ENCODE measurements at regions not wholly inside any gene's neighbourhood (a gene's known extent, or its start where the extent isn't known, plus 50 kb on each side); places are given as distances from the start of the nearest gene placed in this dataset.
A peak's percentile ranks its signal among the peaks of the same experiment; 100 is the strongest.

DNA sequence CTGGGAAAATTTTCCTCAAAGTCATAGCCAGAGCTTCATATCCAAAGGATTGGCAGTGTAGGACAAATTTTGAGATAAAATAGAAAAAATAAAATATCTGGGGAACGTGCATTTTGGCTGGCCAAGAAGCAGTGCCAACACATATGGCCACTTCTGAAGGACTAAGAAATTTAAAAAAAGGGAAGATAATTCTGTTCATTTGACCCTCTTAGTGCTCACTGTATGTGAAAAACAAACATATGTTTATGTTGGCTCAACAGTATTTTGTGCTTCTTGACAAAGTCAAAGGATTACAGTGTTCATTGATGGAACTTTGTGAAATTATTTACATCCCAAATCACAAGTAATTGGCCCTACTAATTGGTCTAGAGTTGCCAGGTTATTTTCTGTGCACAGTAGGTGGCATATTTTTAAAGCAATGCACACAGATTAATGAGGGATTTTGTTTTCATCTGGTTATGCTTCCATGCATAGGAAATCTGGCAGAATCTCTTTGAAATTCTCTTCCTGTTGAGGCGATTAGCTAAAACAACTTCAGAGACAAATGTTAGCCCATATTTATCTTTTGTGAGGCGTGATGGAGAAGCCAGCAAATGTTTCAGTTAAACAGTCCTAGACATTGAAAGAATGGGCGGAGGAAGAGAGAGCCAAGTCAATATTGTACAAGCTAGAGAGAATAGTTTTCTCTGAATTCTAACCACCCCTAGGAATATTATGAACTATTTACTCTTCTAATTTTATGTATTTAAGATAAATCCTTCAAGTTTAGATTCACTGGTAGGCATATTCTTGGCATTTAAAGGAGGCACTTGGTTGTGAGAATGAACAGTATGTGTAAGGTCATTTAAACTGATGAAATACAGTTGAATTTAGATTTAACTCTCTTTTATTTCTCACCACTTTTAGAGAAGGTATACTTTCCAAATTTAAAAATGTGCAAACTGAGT lies 237.7 kb upstream of the MBL2 start:
- POLR2A ChIA-PET, result no interaction called here
- Histone ChIP-seq H3K9me3 (ENCODE audit: control extremely low read depth in 1 of 5, control insufficient read depth in 4 of 5, insufficient read depth in 2 of 5, low read depth in 1 of 5, low read length in 4 of 5) (no peaks in the 10 kb centered on the region), H3K4me3 (ENCODE audit: control insufficient read depth in 1 of 7, extremely low read depth in 1 of 7, insufficient read depth in 4 of 7, low read depth in 2 of 7, low read length in 6 of 7) (no peak overlapping the region), H3K27ac (ENCODE audit: insufficient read depth in 1 of 2, low read depth in 1 of 2, low read length in 2 of 2, poor library complexity in 1 of 2, severe bottlenecking in 2 of 2) (no peak overlapping the region), H3K36me3 (ENCODE audit: control insufficient read depth in 4 of 4, insufficient read depth in 4 of 4, low read length in 3 of 4) (no peaks in the 10 kb centered on the region), H3K27me3 (replicated peaks in 2 of 5; ENCODE audit: control insufficient read depth in 4 of 5, insufficient read depth in 5 of 5, low read length in 4 of 5) (no peaks in the 10 kb centered on the region), H3K4me1 (ENCODE audit: control extremely low read depth in 1 of 4, control insufficient read depth in 4 of 4, insufficient read depth in 4 of 4, low read length in 3 of 4) (peaks cover 0 to 10% (median under 1%) of the 10 kb centered on the region in 4 experiments)
- DNase-seq, result no peak
- 95% methylated on average over 3 of the region's 4 CpGs for WGBS (ENCODE audit: insufficient coverage)
- CTCF ChIA-PET, result no interaction called here

DNA sequence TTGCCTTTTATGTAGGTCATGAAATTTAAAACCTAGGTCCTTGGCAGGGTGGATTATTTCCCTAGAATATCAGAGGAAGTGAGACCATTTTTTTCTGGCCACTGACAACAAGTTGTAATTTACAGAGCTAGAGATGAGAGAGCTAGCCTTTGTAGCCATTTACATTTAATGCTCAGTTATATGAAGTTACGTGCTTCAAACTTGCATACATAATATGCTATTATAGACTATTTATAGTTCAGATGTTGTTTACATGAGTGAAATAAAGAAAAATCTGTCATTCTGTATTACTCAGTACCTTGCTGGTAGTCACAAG lies 234.9 kb upstream of the MBL2 start:
- no peaks in the 10 kb centered on the region for H3K27me3 ChIP-seq (replicated peaks in 2 of 5; ENCODE audit: control insufficient read depth in 4 of 5, insufficient read depth in 5 of 5, low read length in 4 of 5)
- H3K4me3 ChIP-seq (ENCODE audit: control insufficient read depth in 1 of 7, extremely low read depth in 1 of 7, insufficient read depth in 4 of 7, low read depth in 2 of 7, low read length in 6 of 7), result no peak overlapping the region
- peaks cover 0 to 5% (median 2%) of the 10 kb centered on the region in 4 experiments for H3K4me1 ChIP-seq (ENCODE audit: control extremely low read depth in 1 of 4, control insufficient read depth in 4 of 4, insufficient read depth in 4 of 4, low read length in 3 of 4)
- WGBS (ENCODE audit: insufficient coverage), result no CpG with 5 or more reads among the region's 1 CpG
- H3K27ac ChIP-seq (ENCODE audit: insufficient read depth in 1 of 2, low read depth in 1 of 2, low read length in 2 of 2, poor library complexity in 1 of 2, severe bottlenecking in 2 of 2), result no peak overlapping the region
- ChIA-PET POLR2A (no interaction called here), CTCF (no interaction called here)
- no peaks in the 10 kb centered on the region for H3K36me3 ChIP-seq (ENCODE audit: control insufficient read depth in 4 of 4, insufficient read depth in 4 of 4, low read length in 3 of 4)
- no peak for DNase-seq
- H3K9me3 ChIP-seq (ENCODE audit: control extremely low read depth in 1 of 5, control insufficient read depth in 4 of 5, insufficient read depth in 2 of 5, low read depth in 1 of 5, low read length in 4 of 5), result no peaks in the 10 kb centered on the region

DNA sequence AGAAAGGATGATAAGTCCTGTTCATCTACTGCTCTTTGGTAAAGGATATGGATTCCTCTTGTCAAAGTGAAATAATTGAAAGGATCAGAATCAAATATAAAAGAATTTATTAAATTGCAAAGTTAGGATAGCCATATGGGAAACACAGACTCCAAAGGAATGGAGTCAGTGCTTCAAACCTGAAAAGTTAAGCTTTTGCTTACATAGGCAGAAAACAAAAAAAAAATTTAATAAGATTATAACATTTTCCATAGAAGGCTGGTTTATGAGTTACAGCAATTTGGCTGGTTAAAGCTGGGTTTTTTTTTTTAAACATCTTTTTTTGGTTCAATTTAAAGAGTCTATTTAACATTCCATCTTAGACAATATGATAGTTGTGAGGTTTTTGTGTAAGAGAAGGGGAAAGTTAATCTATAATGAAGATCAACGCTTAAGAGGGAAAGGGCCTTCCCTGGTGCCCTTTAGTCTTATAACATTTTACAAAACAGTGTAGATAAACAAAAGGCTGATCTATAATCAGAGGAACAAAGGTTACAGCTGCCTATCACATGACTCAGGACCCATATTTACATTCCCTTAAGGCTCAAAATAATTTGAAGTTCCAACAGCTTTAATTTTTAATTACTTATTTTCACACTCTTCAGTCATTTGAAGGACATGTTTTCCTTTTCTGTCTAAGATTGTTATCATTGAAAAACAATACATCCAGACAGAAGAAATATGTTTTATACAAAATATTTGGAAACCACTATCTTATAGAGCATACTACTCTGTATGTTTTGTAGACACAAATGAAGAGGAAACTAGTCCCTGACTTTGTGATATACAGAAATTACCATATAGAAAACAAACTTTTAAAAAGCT lies 234.3 kb upstream of the MBL2 start:
- WGBS (ENCODE audit: insufficient coverage), result no CpG with 5 or more reads among the region's 1 CpG
- H3K27me3 ChIP-seq (replicated peaks in 2 of 5; ENCODE audit: control insufficient read depth in 4 of 5, insufficient read depth in 5 of 5, low read length in 4 of 5), result no peaks in the 10 kb centered on the region
- no peaks in the 10 kb centered on the region for H3K9me3 ChIP-seq (ENCODE audit: control extremely low read depth in 1 of 5, control insufficient read depth in 4 of 5, insufficient read depth in 2 of 5, low read depth in 1 of 5, low read length in 4 of 5)
- H3K4me3 ChIP-seq (ENCODE audit: control insufficient read depth in 1 of 7, extremely low read depth in 1 of 7, insufficient read depth in 4 of 7, low read depth in 2 of 7, low read length in 6 of 7), result no peak overlapping the region
- peaks cover 0 to 5% (median 2%) of the 10 kb centered on the region in 4 experiments for H3K4me1 ChIP-seq (ENCODE audit: control extremely low read depth in 1 of 4, control insufficient read depth in 4 of 4, insufficient read depth in 4 of 4, low read length in 3 of 4)
- no peak for DNase-seq
- CTCF ChIA-PET, result no interaction called here
- POLR2A ChIA-PET, result no interaction called here
- no peak overlapping the region for H3K27ac ChIP-seq (ENCODE audit: insufficient read depth in 1 of 2, low read depth in 1 of 2, low read length in 2 of 2, poor library complexity in 1 of 2, severe bottlenecking in 2 of 2)
- H3K36me3 ChIP-seq (ENCODE audit: control insufficient read depth in 4 of 4, insufficient read depth in 4 of 4, low read length in 3 of 4), result no peaks in the 10 kb centered on the region

DNA sequence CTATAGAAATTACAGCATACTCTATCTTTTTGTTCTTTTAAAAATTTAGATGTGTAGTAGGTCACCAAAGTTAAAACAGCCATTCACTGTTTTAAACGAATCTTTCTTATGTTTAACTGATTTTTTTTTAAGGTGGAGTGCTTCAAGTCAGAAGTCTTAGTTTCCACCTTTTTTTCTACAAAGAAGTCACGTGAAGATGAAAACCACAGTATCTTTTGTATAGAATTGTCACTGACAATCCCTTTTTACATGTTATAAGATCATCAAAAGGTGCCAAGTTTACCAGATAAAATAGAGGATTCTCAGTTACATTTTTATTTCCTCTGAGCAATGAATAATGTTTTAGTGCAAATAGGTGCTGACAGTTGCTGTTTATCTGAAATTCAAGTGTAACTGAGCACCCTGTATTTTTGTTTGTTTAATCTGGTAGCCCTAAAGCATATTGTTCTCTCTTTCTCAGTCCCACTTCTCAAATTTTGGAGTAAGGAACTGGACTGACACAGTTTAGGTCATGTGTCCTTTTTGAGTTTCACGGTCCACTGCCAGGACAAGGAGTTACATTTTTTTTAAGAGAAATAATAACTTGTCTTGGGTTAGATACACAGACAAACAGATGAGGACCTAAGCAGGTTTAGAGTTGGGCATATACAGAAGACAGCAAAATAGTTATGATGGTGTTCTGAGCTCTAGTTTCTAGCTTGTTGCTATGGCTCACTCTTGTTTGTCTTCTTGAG lies 233.2 kb upstream of the MBL2 start:
- Histone ChIP-seq H3K9me3 (ENCODE audit: control extremely low read depth in 1 of 5, control insufficient read depth in 4 of 5, insufficient read depth in 2 of 5, low read depth in 1 of 5, low read length in 4 of 5) (no peaks in the 10 kb centered on the region), H3K4me3 (ENCODE audit: control insufficient read depth in 1 of 7, extremely low read depth in 1 of 7, insufficient read depth in 4 of 7, low read depth in 2 of 7, low read length in 6 of 7) (no peak overlapping the region), H3K27me3 (replicated peaks in 2 of 5; ENCODE audit: control insufficient read depth in 4 of 5, insufficient read depth in 5 of 5, low read length in 4 of 5) (no peaks in the 10 kb centered on the region), H3K4me1 (ENCODE audit: control extremely low read depth in 1 of 4, control insufficient read depth in 4 of 4, insufficient read depth in 4 of 4, low read length in 3 of 4) (peaks cover 0 to 9% (median 2%) of the 10 kb centered on the region in 4 experiments), H3K27ac (ENCODE audit: insufficient read depth in 1 of 2, low read depth in 1 of 2, low read length in 2 of 2, poor library complexity in 1 of 2, severe bottlenecking in 2 of 2) (no peak overlapping the region), H3K36me3 (ENCODE audit: control insufficient read depth in 4 of 4, insufficient read depth in 4 of 4, low read length in 3 of 4) (no peaks in the 10 kb centered on the region)
- DNase-seq, result no peak
- ChIA-PET CTCF (no interaction called here), POLR2A (interaction anchor here (0.5 kb wide), 1 partner anchor 23 kb away, joined by 3 read pairs; no protein-coding TSS in a partner anchor)
- 100% methylated on average over 1 of the region's 3 CpGs for whole genome bisulfite sequencing (ENCODE audit: insufficient coverage)

DNA sequence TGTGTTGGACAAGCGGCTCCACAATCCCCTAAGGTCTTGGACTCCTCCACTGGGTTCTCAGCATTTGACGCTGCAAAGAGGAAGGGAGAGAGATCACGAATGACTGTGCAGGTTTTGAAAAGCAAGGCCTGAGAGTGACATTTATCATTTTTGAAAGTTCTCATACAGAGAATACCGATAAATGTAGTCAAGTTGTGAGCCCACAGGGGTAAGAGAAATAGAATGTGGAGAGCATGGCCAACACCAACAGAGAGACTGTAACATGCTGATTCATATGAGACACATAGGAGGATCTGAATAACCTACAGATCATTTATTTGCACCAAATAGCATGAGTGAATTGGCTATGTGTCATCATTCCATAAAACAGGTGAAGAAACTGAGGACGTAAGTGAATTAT lies 230.5 kb upstream of the MBL2 start:
- no peaks in the 10 kb centered on the region for H3K36me3 ChIP-seq (ENCODE audit: control insufficient read depth in 4 of 4, insufficient read depth in 4 of 4, low read length in 3 of 4)
- H3K27me3 ChIP-seq (replicated peaks in 2 of 5; ENCODE audit: control insufficient read depth in 4 of 5, insufficient read depth in 5 of 5, low read length in 4 of 5), result no peaks in the 10 kb centered on the region
- ChIA-PET CTCF (no interaction called here), POLR2A (no interaction called here)
- H3K9me3 ChIP-seq (ENCODE audit: control extremely low read depth in 1 of 5, control insufficient read depth in 4 of 5, insufficient read depth in 2 of 5, low read depth in 1 of 5, low read length in 4 of 5), result no peaks in the 10 kb centered on the region
- DNase-seq, result peak in 2 of 3 donors; percentile 43 to 62
- no peak overlapping the region for H3K4me3 ChIP-seq (ENCODE audit: control insufficient read depth in 1 of 7, extremely low read depth in 1 of 7, insufficient read depth in 4 of 7, low read depth in 2 of 7, low read length in 6 of 7)
- H3K4me1 ChIP-seq (ENCODE audit: control extremely low read depth in 1 of 4, control insufficient read depth in 4 of 4, insufficient read depth in 4 of 4, low read length in 3 of 4), result peaks cover 0 to 9% (median 2%) of the 10 kb centered on the region in 4 experiments
- 40% methylated on average over 3 of the region's 5 CpGs for WGBS (ENCODE audit: insufficient coverage)
- H3K27ac ChIP-seq (ENCODE audit: insufficient read depth in 1 of 2, low read depth in 1 of 2, low read length in 2 of 2, poor library complexity in 1 of 2, severe bottlenecking in 2 of 2), result no peak overlapping the region

DNA sequence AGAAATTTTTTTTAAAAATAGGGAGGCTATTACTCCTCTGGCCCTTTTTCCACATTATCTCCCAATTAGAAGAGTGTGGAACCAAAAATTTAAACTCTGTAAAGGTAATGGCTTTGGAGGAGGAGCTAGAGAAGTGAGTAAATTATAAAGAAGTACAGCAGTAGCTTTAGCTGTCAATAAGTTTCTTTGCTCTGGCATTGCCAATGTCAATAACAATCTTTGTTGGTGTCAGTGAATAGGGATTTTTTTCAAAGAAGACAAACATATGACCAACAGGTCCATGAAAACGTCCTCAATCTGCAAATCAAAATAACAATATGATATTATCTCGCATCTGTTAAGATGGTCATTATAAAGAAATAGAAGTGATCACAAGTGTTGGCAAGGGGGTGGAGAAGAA lies 227.1 kb upstream of the MBL2 start:
- no peak for DNase-seq
- WGBS (ENCODE audit: insufficient coverage), result no CpG with 5 or more reads among the region's 2 CpGs
- Histone ChIP-seq H3K9me3 (ENCODE audit: control extremely low read depth in 1 of 5, control insufficient read depth in 4 of 5, insufficient read depth in 2 of 5, low read depth in 1 of 5, low read length in 4 of 5) (peaks cover 0 to 6% (median 0%) of the 10 kb centered on the region in 5 experiments), H3K4me1 (ENCODE audit: control extremely low read depth in 1 of 4, control insufficient read depth in 4 of 4, insufficient read depth in 4 of 4, low read length in 3 of 4) (peaks cover 0 to 9% (median 2%) of the 10 kb centered on the region in 4 experiments), H3K27me3 (replicated peaks in 2 of 5; ENCODE audit: control insufficient read depth in 4 of 5, insufficient read depth in 5 of 5, low read length in 4 of 5) (no peaks in the 10 kb centered on the region), H3K4me3 (ENCODE audit: control insufficient read depth in 1 of 7, extremely low read depth in 1 of 7, insufficient read depth in 4 of 7, low read depth in 2 of 7, low read length in 6 of 7) (no peak overlapping the region), H3K36me3 (ENCODE audit: control insufficient read depth in 4 of 4, insufficient read depth in 4 of 4, low read length in 3 of 4) (no peaks in the 10 kb centered on the region), H3K27ac (ENCODE audit: insufficient read depth in 1 of 2, low read depth in 1 of 2, low read length in 2 of 2, poor library complexity in 1 of 2, severe bottlenecking in 2 of 2) (no peak overlapping the region)
- ChIA-PET CTCF (no interaction called here), POLR2A (no interaction called here)

All from common myeloid progenitor, CD34-positive (primary cell).